ENCODE measurements at regions not wholly inside any gene's neighbourhood (a gene's known extent, or its start where the extent isn't known, plus 50 kb on each side); places are given as distances from the start of the nearest gene placed in this dataset.
"Not testable (repeated sequence)": the region's sequence is repeated elsewhere in the genome, so short reads cannot be mapped to it uniquely, and the experiment has no call there.

DNA sequence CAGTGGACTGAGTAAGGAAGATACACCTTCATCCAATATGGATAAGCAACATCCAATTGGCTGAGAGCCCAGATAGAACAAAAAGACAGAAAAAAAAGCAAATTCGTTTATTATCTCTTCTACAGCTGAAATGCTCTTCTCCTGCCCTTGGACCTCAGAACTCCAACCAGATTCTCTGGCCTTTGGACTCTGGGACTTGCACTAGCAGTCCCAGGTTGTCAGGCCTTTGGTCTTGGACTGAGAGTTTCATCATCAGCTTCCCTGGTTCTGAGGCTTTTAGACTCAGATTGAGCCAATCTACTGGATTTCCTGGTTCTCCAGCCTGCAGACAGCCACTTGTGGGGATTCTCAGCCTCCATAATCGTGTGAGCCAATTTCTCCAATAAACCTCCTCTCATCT is 926.8 kb downstream of the PLA2G4A start:
- in situ Hi-C loops (cut with HindIII; ENCODE audit: low pct_unique_long_range_greater_than_20kb, low sequenced_read_pairs) = no loop called here
- DNase-seq (ENCODE audit: low read depth, low spot score) = no peak

GRCh38 chr1:187756684-187757083 is 927.9 kb downstream of the PLA2G4A start:
- in situ Hi-C loops (cut with HindIII; ENCODE audit: low pct_unique_long_range_greater_than_20kb, low sequenced_read_pairs); DNase-seq (ENCODE audit: low read depth, low spot score): not testable (repeated sequence)

GRCh38 chr1:187759825-187760333 is 931.1 kb downstream of the PLA2G4A start:
- DNase-seq (ENCODE audit: low read depth, low spot score) = no peak
- in situ Hi-C loops (cut with HindIII; ENCODE audit: low pct_unique_long_range_greater_than_20kb, low sequenced_read_pairs) = no loop called here

GRCh38 chr1:187762118-187762517 is 933.4 kb downstream of the PLA2G4A start:
- no peak for DNase-seq (ENCODE audit: low read depth, low spot score)
- in situ Hi-C loops (cut with HindIII; ENCODE audit: low pct_unique_long_range_greater_than_20kb, low sequenced_read_pairs) = no loop called here

DNA sequence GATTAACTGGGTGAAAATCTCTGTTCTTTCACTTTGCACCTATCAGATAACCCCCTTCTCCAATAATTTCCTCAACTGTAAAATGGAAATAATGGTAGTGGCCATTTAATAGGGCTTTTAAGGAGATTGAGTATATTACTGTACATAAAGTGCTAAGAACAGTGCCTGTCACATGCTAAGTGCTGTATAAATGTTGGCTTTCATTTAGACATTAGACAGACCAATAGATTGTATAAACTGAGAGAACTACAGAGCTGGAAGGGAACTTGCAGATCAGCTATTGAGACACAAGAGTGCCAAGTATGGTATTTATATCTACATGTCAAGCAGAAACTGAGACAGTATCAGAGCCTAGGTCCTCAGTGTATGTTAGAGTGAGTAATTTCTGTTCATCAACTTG is 934.7 kb downstream of the PLA2G4A start:
- in situ Hi-C loops (cut with HindIII; ENCODE audit: low pct_unique_long_range_greater_than_20kb, low sequenced_read_pairs) = no loop called here
- no peak for DNase-seq (ENCODE audit: low read depth, low spot score)

DNA sequence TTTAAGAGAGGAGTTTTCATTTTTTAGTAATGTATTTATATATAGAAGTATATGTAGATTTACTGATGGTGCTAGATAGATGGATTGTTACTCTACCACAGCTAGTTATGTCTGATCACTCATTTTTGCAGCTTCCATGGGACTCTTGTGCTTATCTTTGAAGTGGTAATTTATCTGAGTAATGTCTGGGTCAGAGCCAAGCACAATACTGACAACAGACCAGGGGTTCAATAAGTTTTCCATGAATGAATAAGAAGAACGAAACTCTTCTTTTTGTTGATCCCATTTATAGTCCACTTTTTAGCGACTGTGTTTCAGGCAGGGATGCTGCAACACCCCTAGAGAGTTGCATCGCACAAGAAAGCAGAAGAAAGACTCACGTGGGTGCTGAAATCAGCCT is 935.2 kb downstream of the PLA2G4A start:
- no peak for DNase-seq (ENCODE audit: low read depth, low spot score)
- in situ Hi-C loops (cut with HindIII; ENCODE audit: low pct_unique_long_range_greater_than_20kb, low sequenced_read_pairs) = no loop called here

DNA sequence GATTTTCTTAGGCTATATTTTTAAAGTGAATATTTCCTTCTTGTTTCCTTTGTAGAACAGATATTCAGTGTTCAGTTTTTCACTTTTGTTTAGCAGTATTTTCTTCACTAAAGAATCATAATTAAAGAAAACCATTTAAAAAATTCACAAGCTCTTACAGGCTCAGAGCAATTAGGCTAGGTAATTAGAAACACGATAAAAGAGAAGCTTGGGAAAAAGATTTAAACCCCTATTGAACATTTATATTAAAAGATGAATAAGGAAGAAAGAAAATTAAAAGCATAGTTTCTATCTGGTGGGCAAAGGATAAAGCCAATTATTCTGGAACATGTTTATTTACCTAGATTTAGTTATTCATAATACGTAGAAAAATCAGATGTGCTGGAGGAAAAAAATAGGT is 942.6 kb downstream of the PLA2G4A start:
- DNase-seq (ENCODE audit: low read depth, low spot score) = no peak
- in situ Hi-C loops (cut with HindIII; ENCODE audit: low pct_unique_long_range_greater_than_20kb, low sequenced_read_pairs) = no loop called here

GRCh38 chr1:187773168-187773567 is 944.4 kb downstream of the PLA2G4A start:
- in situ Hi-C loops (cut with HindIII; ENCODE audit: low pct_unique_long_range_greater_than_20kb, low sequenced_read_pairs) = no loop called here
- DNase-seq (ENCODE audit: low read depth, low spot score) = no peak

GRCh38 chr1:187787736-187788135 is 959.0 kb downstream of the PLA2G4A start:
- no peak for DNase-seq (ENCODE audit: low read depth, low spot score)
- in situ Hi-C loops (cut with HindIII; ENCODE audit: low pct_unique_long_range_greater_than_20kb, low sequenced_read_pairs) = no loop called here

DNA sequence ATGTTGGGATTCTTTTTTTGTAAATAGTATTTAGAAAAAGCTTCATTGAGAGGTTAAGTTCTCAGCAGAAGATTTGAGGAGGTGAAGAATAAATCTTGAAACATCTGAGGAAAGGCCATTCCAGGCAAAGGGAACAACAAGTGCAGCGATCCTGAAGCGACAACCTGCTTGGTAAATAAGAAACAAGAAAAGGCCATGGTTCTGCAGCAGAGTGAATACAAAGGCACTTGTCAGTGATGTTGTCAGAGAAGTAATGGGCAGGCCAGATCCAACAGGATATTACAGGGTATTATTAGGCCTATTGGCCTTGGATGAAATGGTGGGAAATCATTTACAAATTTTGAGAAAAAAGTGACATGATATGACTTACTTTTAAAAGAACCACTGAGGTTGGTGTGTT is 960.0 kb downstream of the PLA2G4A start:
- in situ Hi-C loops (cut with HindIII; ENCODE audit: low pct_unique_long_range_greater_than_20kb, low sequenced_read_pairs) = no loop called here

DNA sequence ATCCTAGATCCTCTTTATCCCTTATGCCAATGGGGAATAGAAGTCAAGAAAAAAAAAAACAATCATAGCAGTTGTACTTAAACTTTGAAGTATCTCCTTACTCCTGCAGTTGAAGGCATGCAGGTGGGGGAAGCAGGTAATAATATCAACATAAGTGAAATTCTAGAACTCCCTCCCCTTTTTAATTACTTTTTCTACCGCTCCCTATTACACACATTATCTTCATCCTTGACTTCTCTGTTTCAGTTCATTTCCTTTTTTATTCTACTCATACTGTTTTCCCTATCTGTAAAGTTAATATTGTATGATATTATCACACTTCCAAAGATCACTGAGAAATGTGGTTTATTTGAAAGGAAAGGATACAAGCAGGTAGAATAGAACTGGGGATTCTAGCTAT is 962.0 kb downstream of the PLA2G4A start:
- in situ Hi-C loops (cut with HindIII; ENCODE audit: low pct_unique_long_range_greater_than_20kb, low sequenced_read_pairs) = no loop called here
- no peak for DNase-seq (ENCODE audit: low read depth, low spot score)

More for the DNA sequence above, 960.0 kb downstream of the PLA2G4A start:
- DNase-seq (ENCODE audit: low read depth, low spot score) = no peak

GRCh38 chr1:187794561-187794960 is 965.8 kb downstream of the PLA2G4A start:
- peak; percentile 70 for DNase-seq (ENCODE audit: low read depth, low spot score)

DNA sequence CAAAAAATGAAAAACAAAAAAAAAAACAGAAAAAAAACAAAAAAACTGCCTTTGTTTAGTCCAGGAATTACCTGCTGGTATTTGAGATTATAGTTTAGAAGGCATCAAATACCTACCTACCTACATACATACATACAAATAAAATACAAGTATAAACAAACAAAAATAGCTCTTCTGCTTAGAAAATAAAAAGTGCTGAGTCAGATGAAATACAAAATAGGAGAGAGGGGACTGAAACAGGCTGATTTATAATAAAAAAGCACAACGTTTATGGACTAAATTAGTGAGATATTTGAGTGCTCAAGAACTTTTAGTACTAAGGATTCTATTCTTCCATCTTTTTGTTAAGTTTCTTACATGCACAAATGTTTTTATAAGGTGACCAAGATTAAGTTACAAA is 980.8 kb downstream of the PLA2G4A start:
- DNase-seq (ENCODE audit: low read depth, low spot score) = no peak
- in situ Hi-C loops (cut with HindIII; ENCODE audit: low pct_unique_long_range_greater_than_20kb, low sequenced_read_pairs) = no loop called here

More at GRCh38 chr1:187794561-187794960, 965.8 kb downstream of the PLA2G4A start:
- in situ Hi-C loops (cut with HindIII; ENCODE audit: low pct_unique_long_range_greater_than_20kb, low sequenced_read_pairs) = no loop called here

DNA sequence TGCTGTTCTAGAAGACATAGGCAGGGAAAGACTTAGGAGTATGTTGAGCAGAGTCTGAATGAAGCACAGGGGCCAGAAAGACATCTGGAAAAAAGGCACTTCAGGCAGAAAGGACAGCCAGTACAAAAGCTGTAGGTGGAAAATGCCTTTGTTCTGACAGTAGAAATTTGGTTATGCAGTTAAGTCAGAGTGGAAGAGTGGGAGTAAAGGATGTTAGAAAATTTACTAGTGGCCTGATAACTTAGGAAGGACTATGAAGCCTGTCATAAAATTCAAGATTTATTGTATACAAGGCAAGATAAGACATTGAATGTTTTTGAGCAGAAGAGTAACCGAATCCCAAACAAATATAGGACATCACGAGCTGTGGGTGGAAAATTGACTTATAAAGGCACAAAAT is 987.9 kb downstream of the PLA2G4A start:
- DNase-seq (ENCODE audit: low read depth, low spot score) = no peak
- in situ Hi-C loops (cut with HindIII; ENCODE audit: low pct_unique_long_range_greater_than_20kb, low sequenced_read_pairs) = no loop called here

GRCh38 chr1:187817782-187818181 is 989.0 kb downstream of the PLA2G4A start:
- in situ Hi-C loops (cut with HindIII; ENCODE audit: low pct_unique_long_range_greater_than_20kb, low sequenced_read_pairs) = no loop called here
- peak; percentile 49 for DNase-seq (ENCODE audit: low read depth, low spot score)

- in situ Hi-C loops (cut with HindIII; ENCODE audit: low pct_unique_long_range_greater_than_20kb, low sequenced_read_pairs) = no loop called here
- no peak for DNase-seq (ENCODE audit: low read depth, low spot score)
Measured at GRCh38 chr1:187819086-187819485, 990.3 kb downstream of the PLA2G4A start.

DNA sequence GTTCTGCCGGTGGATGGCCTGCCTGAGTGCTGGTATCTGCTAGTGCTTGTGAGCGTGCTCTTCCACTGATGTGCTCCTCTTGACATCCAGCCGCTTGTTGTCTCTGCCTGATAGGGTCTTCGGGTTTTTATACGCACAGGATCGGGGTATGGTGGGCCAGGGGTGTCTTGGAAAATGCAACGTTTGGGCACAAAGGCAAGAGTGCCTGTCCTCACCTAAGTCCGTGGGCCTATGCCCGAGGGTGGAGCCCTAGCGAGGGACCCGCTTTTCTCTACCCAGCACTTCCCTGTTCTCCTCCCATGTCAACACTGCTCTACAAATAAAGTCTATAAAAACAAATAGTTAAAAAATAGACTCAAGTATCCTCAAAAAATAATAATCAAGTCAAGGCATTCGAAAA is 1007.8 kb downstream of the PLA2G4A start:
- no peak for DNase-seq (ENCODE audit: low read depth, low spot score)
- in situ Hi-C loops (cut with HindIII; ENCODE audit: low pct_unique_long_range_greater_than_20kb, low sequenced_read_pairs) = no loop called here

DNA sequence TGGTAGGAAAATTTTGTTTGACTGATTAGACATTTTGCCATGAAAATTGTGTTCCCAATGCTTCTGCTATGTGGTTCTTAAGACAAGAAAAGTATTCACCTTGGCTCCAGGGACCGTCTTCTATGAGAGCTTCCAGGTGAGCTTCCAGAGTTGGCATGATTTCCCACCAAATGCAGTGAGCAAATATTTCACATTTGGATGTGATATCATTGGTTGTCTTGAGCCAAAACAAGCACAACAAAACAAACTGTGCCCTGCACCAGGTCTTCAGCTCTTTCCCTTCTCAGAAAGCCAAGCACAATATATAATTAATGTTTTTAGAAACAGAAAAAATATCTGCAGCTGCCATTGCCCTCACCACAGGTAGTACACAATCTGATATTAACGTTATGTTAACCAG is 1009.0 kb downstream of the PLA2G4A start:
- in situ Hi-C loops (cut with HindIII; ENCODE audit: low pct_unique_long_range_greater_than_20kb, low sequenced_read_pairs) = no loop called here
- no peak for DNase-seq (ENCODE audit: low read depth, low spot score)

GRCh38 chr1:187838335-187839293 is 1009.9 kb downstream of the PLA2G4A start:
- in situ Hi-C loops (cut with HindIII; ENCODE audit: low pct_unique_long_range_greater_than_20kb, low sequenced_read_pairs) = no loop called here
- DNase-seq (ENCODE audit: low read depth, low spot score) = peak; percentile 61

All from SK-MEL-5 (cell line).